Tibial nerve (tissue), 4 donors: ENCODE measurements at regions not wholly inside any gene's neighbourhood (a gene's known extent, or its start where the extent isn't known, plus 50 kb on each side); places are given as distances from the start of the nearest gene placed in this dataset.
"Not testable (repeated sequence)": the region's sequence is repeated elsewhere in the genome, so short reads cannot be mapped to it uniquely, and the experiment has no call there.

Experiments used
- DNase-seq, 2 donors: peaks; one replicate each; pipeline ENCODE4 v3.0.0-alpha.2; 2019; ENCODE audit warnings: low spot score in 2 of 2
- H3K27ac ChIP-seq, 4 donors: fragments of 200-600 bp; sonication (generic) in 3 of 4; one replicate each; pipeline ENCODE4 v1.5.1; 2017 to 2019; ENCODE audit warnings: mild to moderate bottlenecking in 1 of 4
- H3K27me3 ChIP-seq, 2 donors: fragments of 200-600 bp; sonication (generic) in 1 of 2; one replicate each; pipeline versions ENCODE4 v1.5.1 to v1.6.0; 2017 to 2019
- H3K36me3 ChIP-seq, 3 donors: fragments of 200-600 bp; sonication (generic); one replicate each; pipeline ENCODE4 v1.5.1; 2018 to 2019
- H3K4me1 ChIP-seq, 4 donors: fragments of 200-600 bp; sonication (generic) in 3 of 4; one replicate each; pipeline ENCODE4 v1.5.1; 2017 to 2019
- H3K4me3 ChIP-seq, 4 donors: fragments of 200-600 bp; sonication (generic) in 3 of 4; one replicate each; pipeline ENCODE4 v1.5.1; 2017 to 2019; ENCODE audit warnings: mild to moderate bottlenecking in 1 of 4, moderate library complexity in 1 of 4
- H3K9me3 ChIP-seq, 4 donors: fragments of 200-600 bp; sonication (generic) in 3 of 4; one replicate each; pipeline ENCODE4 v1.5.1; 2017 to 2019
- CTCF ChIP-seq, 5 experiments: fragments of 200-600 bp in 3 of 5; fragments of 450-650 bp in 2 of 5; sonication (generic) in 3 of 5; IDR thresholded peaks; one replicate each; pipeline ENCODE4 v1.5.1; 2016 to 2019; ENCODE audit warnings: antibody characterized with exemption in 5 of 5, mild to moderate bottlenecking in 3 of 5, moderate library complexity in 2 of 5
- EP300 ChIP-seq, 2 donors: sonication (generic); formaldehyde crosslinking; IDR thresholded peaks; one replicate each; pipeline ENCODE4 v1.6.1; 2017; ENCODE audit warnings: antibody characterized with exemption in 2 of 2, mild to moderate bottlenecking in 1 of 2
- POLR2A ChIP-seq, 2 donors: fragments of 450-650 bp; IDR thresholded peaks; one replicate each; pipeline ENCODE4 v1.6.1; 2017; ENCODE audit warnings: antibody characterized with exemption in 2 of 2, mild to moderate bottlenecking in 2 of 2, moderate library complexity in 2 of 2
- WGBS, 2 donors: methylation state at CpG; one replicate each; pipeline ENCODE4 v1.1.5; 2018; 5-methylcytosine and 5-hydroxymethylcytosine counted together

DNA sequence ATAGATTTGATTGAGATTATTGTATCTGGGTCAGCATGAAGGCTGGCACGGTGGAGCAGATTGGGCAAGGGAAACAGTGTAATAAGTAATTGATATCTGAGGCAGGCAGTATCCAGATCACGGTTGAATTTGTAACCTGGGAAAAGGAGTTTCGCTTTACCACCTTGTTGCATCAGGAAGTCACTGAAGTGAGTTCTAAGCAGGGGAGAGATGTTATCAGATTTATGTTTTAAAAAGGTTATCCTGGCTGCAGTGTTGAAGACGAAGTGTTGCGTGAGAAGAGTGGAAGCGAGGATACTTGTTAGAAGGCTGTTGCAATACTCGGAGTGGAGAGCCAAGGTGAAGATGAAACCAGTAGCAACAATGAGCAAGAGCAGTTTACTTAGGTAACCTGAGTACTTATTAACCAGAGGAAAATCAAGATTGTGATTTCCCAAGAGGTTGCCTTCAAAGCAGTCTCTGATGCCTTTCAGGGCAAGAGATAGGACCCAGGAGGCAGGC lies 77.8 kb downstream of the LHX9 start:
- Histone ChIP-seq H3K27me3 (no peaks in the 10 kb centered on the region), H3K36me3 (no peaks in the 10 kb centered on the region), H3K27ac (no peak overlapping the region), H3K4me1 (no peaks in the 10 kb centered on the region), H3K4me3 (no peak overlapping the region), H3K9me3 (no peaks in the 10 kb centered on the region)
- no peak for DNase-seq
- no peak for TF ChIP-seq EP300 (IDR thresholded peaks at IDR 0.05)
- TF ChIP-seq CTCF (IDR thresholded peaks at IDR 0.05) = no peak
- TF ChIP-seq POLR2A (IDR thresholded peaks at IDR 0.05) = no peak
- 96% methylated on average over 7 of the region's 7 CpGs for WGBS, 2 donors

- no peak overlapping the region for H3K4me3 ChIP-seq
- H3K27ac ChIP-seq = no peak overlapping the region
- H3K36me3 ChIP-seq = no peaks in the 10 kb centered on the region
- DNase-seq = no peak
- WGBS, 2 donors = 87 to 88% methylated on average over 6 of the region's 6 CpGs
- TF ChIP-seq POLR2A (IDR thresholded peaks at IDR 0.05) (no peak), CTCF (IDR thresholded peaks at IDR 0.05) (no peak), EP300 (IDR thresholded peaks at IDR 0.05) (no peak)
- H3K4me1 ChIP-seq = no peaks in the 10 kb centered on the region
- no peaks in the 10 kb centered on the region for H3K27me3 ChIP-seq
- no peaks in the 10 kb centered on the region for H3K9me3 ChIP-seq
Measured at GRCh38 chr1:197995408-197996258, 78.5 kb downstream of the LHX9 start.

DNA sequence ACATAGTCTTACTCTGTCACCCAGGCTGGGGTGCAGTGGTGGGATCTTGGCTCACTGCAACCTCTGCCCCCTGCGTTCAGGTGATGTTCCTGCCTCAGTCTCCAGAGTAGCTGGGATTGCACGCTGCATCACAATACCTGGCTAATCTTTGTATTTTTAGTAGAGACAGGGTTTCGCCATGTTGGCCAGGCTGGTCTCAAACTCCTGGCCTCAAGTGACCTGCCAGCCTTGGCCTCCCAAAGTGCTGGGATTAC lies 79.0 kb downstream of the LHX9 start:
- H3K36me3 ChIP-seq, H3K27ac ChIP-seq, H3K9me3 ChIP-seq, H3K27me3 ChIP-seq, H3K4me1 ChIP-seq, H3K4me3 ChIP-seq, DNase-seq: not testable (repeated sequence)
- WGBS, 2 donors = 96 to 98% methylated on average over 3 of the region's 3 CpGs

DNA sequence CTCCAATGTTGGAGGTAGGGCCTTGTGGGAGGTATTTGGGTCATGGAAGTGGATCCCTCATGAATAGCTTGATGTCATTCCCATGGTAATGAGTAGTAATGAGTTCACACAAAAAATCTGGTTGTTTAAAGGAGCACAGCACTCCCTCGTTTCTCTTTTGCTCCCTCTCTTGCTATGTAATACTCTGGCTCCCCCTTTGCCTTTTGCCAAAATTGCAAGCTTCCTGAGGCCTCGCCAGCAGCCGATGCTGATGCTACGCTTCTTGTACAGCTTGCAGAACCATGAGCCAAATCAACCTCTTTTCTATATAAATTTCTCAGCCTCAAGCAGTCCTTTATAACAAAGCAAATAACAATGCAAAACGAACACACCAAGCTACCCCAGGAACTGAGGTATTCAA lies 80.9 kb downstream of the LHX9 start:
- WGBS, 2 donors = 72 to 79% methylated on average over 5 of the region's 5 CpGs
- Histone ChIP-seq H3K4me3 (no peak overlapping the region), H3K9me3 (no peaks in the 10 kb centered on the region), H3K4me1 (no peaks in the 10 kb centered on the region), H3K27me3 (no peaks in the 10 kb centered on the region), H3K27ac (no peak overlapping the region), H3K36me3 (no peaks in the 10 kb centered on the region)
- no peak for DNase-seq
- TF ChIP-seq POLR2A (IDR thresholded peaks at IDR 0.05) (no peak), EP300 (IDR thresholded peaks at IDR 0.05) (no peak), CTCF (IDR thresholded peaks at IDR 0.05) (no peak)

- Histone ChIP-seq H3K27me3 (no peaks in the 10 kb centered on the region), H3K9me3 (no peaks in the 10 kb centered on the region), H3K36me3 (no peaks in the 10 kb centered on the region), H3K27ac (no peak overlapping the region), H3K4me1 (no peaks in the 10 kb centered on the region), H3K4me3 (no peak overlapping the region)
- DNase-seq = no peak
- TF ChIP-seq POLR2A (IDR thresholded peaks at IDR 0.05) (no peak), EP300 (IDR thresholded peaks at IDR 0.05) (no peak), CTCF (IDR thresholded peaks at IDR 0.05) (no peak)
- 36 to 44% methylated on average over 3 of the region's 3 CpGs for WGBS, 2 donors
Measured at GRCh38 chr1:198001776-198002408, 84.7 kb downstream of the LHX9 start.
